ENCODE measurements at regions not wholly inside any gene's neighbourhood (a gene's known extent, or its start where the extent isn't known, plus 50 kb on each side); places are given as distances from the start of the nearest gene placed in this dataset.

DNA sequence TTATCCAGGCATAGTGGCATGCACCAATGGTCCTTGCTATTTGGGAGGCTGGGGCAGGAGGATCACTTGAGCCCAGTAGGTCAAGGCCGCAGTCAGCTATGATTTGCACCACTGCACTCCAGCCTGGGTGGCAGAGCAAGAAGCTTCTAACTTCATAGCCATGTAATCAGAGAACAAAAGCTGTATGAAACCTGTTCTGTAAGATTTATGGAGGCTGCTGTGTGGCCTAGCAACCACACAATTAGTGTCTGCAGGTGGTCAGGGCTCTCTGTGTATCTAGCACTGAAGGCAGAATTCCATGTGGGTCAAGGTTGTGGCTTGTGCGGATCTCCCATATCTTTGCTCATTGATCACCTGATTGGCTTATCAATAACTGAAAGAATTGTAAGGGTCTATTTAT is 221.5 kb upstream of the FOXK1 start:
- no peaks in the 10 kb centered on the region for H3K4me1 ChIP-seq
- no peak overlapping the region for H3K27ac ChIP-seq
- no peak for DNase-seq
- TF ChIP-seq CTCF (IDR thresholded peaks at IDR 0.05) (no peak), POLR2A (IDR thresholded peaks at IDR 0.05) (no peak)
- no peaks in the 10 kb centered on the region for H3K27me3 ChIP-seq
- no peaks in the 10 kb centered on the region for H3K36me3 ChIP-seq
- H3K4me3 ChIP-seq: no peak overlapping the region
- no peaks in the 10 kb centered on the region for H3K9me3 ChIP-seq

DNA sequence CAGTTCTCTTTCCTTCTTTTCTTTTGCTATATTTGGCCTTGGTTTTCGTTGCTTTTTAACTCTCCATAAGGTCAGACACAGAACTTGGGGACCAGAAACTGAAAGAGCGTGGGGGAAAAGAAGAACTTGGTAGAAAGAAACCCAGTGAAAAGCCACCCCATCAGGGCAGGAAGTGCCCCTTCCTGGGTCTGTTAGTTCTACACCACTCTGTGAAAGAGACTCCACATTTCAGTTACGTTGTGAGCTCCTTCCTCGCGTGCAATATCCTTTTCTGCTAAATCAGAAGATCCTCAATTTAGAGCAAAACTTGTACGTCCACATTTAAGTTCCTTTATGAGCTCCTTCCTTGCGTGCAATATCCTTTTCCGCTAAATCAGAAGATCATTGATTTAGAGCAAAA is 220.6 kb upstream of the FOXK1 start:
- TF ChIP-seq POLR2A (IDR thresholded peaks at IDR 0.05) (no peak), CTCF (IDR thresholded peaks at IDR 0.05) (no peak)
- H3K9me3 ChIP-seq: no peaks in the 10 kb centered on the region
- no peak for DNase-seq
- H3K36me3 ChIP-seq: no peaks in the 10 kb centered on the region
- H3K27me3 ChIP-seq: no peaks in the 10 kb centered on the region
- H3K27ac ChIP-seq: no peak overlapping the region
- H3K4me1 ChIP-seq: no peaks in the 10 kb centered on the region
- H3K4me3 ChIP-seq: no peak overlapping the region

DNA sequence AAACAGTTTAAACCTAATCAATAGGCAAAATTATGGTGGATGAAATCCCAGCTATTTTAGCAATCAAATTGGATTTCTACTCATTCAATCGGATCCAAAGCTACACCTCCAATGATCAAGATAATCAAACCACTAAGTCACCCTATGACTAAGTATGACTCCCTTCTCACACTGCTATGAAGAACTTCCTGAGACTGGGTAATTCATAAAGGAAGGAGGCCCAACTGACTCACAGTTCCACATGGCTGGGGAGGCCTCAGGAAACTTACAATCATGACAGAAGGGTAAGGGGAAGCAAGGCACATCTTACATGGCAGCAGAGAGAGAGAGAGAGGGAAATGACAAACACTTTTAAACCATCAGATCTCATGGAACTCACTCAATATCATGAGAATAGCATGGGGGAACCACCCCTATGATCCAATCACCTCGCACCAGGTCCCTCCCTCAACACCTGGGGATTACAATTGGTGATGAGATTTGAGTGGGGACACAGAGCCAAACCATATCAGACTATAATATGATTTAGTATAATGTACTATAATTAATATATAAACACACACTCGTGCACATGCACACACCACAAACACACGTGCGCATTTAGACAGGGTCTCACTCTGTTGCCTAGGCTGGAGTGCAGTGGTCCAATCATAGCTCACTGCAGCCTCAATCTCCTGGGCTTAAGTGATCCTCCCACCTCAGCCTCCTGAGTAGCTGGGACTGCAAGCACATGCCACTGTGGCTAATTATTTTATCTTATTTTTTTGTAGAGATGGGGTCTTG is 213.6 kb upstream of the FOXK1 start:
- no peaks in the 10 kb centered on the region for H3K36me3 ChIP-seq
- no peak overlapping the region for H3K4me3 ChIP-seq
- no peaks in the 10 kb centered on the region for H3K4me1 ChIP-seq
- TF ChIP-seq CTCF (IDR thresholded peaks at IDR 0.05) (no peak), POLR2A (IDR thresholded peaks at IDR 0.05) (no peak)
- no peaks in the 10 kb centered on the region for H3K27me3 ChIP-seq
- no peaks in the 10 kb centered on the region for H3K9me3 ChIP-seq
- H3K27ac ChIP-seq: no peak overlapping the region
- DNase-seq: no peak

DNA sequence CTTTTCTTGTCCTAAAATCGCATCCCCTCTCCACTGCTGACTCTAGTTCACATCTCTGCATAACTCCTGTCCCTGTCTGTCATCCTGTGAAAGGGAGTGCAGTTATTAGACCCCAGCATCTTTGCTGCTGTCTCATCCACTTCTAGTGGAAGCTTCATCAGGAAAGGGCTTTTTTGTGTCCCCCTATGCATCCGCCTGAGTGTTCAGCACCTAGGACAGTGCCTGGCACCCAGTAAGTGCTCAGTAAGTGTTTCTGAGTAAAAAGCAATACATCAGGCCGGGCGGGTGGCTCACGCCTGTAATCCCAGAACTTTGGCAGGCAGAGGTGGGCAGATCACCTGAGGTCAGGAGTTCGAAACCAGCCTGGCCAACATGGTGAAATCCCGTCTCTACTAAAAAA is 211.8 kb upstream of the FOXK1 start:
- H3K27ac ChIP-seq: no peak overlapping the region
- H3K27me3 ChIP-seq: no peaks in the 10 kb centered on the region
- no peak overlapping the region for H3K4me3 ChIP-seq
- H3K36me3 ChIP-seq: no peaks in the 10 kb centered on the region
- no peaks in the 10 kb centered on the region for H3K4me1 ChIP-seq
- TF ChIP-seq POLR2A (IDR thresholded peaks at IDR 0.05) (no peak), CTCF (IDR thresholded peaks at IDR 0.05) (no peak)
- no peak for DNase-seq
- H3K9me3 ChIP-seq: no peaks in the 10 kb centered on the region

DNA sequence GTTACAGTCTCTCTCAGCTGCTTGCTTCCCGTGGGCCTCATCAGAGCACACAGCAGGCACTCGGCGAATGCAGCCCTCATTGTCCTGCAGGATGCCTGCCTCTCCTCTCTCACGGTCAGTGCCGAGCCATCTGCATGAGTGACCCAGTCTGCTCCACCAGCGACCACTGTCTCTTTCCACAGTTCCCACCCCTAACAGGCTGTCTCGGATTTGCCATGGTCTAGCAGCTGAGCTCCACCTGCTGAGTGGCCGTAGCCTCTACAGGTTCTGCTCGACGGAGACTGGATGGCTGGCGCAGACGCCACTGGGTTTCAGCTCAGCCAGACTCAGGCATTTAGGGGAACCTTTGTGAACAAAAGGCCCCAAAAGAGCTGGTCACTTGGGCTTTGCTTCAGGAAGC is 209.4 kb upstream of the FOXK1 start:
- no peaks in the 10 kb centered on the region for H3K27me3 ChIP-seq
- H3K9me3 ChIP-seq: no peaks in the 10 kb centered on the region
- no peak overlapping the region for H3K27ac ChIP-seq
- DNase-seq: no peak
- H3K4me3 ChIP-seq: no peak overlapping the region
- TF ChIP-seq POLR2A (IDR thresholded peaks at IDR 0.05) (no peak), CTCF (IDR thresholded peaks at IDR 0.05) (no peak)
- no peaks in the 10 kb centered on the region for H3K36me3 ChIP-seq
- H3K4me1 ChIP-seq: no peaks in the 10 kb centered on the region

Data from Peyer's patch (tissue), 4 donors.